Suppressor macrophage treated with lipopolysaccharide for 1 hour (primary cell): ENCODE measurements at regions not wholly inside any gene's neighbourhood (a gene's known extent, or its start where the extent isn't known, plus 50 kb on each side); places are given as distances from the start of the nearest gene placed in this dataset.

Experiments used
- DNase-seq, 3 donors: peaks; one replicate each; pipeline ENCODE4 v3.0.0-alpha.2; 2020 to 2022

DNA sequence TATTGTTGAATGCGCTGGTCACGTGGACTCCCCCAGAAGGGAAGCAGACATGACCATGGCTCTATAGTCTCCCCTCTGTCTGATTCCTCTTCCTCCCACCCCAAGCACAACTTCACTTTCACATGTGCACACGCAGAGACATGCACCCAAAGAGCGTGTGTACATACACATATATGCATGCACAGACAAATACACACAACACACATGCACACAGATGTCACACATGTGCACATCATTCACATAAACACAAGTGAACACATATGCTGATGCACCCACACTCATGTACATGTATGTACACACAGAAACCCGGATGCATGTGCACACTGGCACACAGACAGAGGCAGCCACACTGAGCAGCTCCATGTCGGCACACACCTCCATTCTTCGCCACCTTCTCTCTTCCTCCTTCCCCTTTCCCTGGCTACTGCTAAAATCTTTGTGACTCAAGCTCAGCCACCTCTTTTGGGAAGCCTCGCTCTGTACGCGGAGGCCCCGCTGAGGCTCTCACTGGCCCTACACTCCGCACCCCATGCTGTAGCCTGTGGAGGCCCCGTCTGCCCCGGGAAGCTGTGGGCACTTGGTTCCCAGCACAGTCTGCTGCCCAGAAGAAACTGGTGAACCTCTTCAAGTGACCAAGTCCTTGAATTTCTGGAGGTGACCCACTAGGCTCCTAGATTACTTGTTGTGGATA lies 101.6 kb upstream of the TEX51 start:
- no peak for DNase-seq

- peak; percentile 26 to 30 (median 29) for DNase-seq
These were observed 100.9 kb upstream of the TEX51 start for GRCh38 chr2:126797622-126798275.

GRCh38 chr2:126798276-126799140 lies 100.2 kb upstream of the TEX51 start:
- DNase-seq, result no peak

DNA sequence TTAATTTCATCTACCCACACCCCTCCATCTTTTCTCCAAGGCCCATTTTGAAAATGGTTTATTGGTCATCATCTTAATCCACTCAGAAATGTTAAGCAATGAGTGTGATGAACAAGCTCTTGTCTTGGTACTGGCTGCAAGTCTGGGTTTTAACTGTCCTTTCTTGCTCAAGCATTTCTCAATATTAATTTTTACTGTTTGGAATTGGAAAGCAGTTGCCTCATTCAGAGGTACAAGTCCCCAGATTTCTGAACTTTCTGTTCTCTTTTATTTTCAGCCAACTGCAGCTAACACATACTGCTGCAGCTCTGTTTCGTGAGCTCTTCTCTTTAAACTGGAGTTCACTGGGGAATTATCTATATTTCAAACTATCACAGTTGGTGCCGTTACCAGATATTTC lies 99.4 kb upstream of the TEX51 start:
- DNase-seq, result peak; percentile 33 to 70 (median 67)

DNA sequence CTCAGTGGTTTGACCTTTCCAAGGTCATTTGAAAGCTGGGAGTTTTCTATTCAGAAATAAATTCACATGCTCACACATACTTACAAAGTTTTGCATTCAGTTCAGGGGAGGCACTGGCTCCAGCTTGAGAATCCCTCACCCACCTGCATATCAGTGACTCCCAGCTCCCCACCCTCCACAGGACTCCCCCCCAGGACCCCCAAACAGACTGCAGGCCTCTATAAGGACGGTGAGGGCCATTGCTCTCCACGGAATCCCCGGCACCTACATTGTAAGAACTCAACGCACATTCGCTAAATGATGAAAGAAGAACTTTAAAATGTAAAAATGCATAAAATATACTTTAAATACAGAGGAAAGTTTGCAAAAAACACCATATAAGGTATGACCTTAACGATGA lies 97.2 kb upstream of the TEX51 start:
- no peak for DNase-seq

- DNase-seq, result no peak
These were observed 96.4 kb upstream of the TEX51 start for GRCh38 chr2:126802316-126802715.

- DNase-seq, result no peak
These were observed 95.8 kb upstream of the TEX51 start for GRCh38 chr2:126802774-126803433.

- DNase-seq, result no peak
These were observed 95.3 kb upstream of the TEX51 start for GRCh38 chr2:126803434-126803775.

DNA sequence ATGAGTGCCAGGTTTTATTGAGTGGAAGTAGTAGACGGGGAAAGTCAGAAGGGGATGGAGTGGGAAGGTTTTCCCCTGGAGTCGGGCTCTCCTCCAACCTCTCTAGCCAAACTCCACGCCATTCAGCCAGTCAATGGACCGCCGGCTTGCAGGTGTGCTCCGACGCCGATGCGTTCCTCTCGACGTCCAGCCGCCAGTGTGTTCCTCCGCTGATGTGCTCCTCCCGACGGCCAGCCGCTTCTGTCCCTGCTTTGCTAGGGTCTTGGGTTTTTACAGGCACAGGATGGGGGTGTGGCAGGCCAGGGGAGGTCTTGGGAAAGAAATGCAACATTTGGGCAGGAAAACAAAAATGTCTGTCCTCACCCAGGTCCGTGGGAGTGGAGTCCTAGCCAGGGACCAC lies 94.3 kb upstream of the TEX51 start:
- DNase-seq, result no peak

DNA sequence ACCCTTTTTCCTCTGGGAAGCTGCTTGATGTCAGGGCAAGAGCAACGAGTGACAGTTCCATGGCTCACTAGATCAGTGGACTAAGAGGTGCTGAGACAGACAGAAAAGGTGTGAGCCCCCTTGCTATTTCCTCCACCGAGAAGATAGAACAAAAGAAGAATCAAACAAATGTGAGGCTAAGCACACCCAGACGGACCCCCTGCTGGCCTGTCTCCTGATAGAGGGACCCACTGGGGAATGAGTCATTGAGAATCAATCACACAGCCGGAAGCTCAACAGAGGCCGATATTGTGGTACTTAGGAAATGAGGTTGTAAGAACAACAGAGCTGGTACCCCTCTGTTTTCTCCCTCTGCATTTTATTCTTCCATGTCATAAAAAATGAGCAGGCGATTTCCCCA lies 89.8 kb upstream of the TEX51 start:
- no peak for DNase-seq

DNA sequence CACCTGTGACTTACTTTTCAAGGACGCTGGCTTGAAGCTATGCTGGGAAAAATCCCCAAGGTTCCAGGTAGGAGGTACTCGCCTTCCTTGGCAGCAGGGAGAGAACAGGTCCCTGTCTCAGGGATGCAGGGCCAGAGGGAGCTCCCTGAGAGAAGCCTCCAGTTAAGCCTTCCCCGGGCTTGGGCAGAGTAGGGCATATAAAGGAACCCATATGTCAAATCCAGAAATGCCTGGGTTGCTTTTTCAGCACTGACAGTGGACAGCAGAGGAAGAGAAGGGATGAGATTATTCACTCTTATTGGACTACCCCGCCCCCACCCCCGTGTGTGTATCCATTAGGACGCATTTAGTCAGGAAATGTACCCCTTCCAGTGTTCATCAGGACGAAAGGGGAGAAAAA lies 89.3 kb upstream of the TEX51 start:
- no peak for DNase-seq

- DNase-seq, result no peak
These were observed 88.7 kb upstream of the TEX51 start for GRCh38 chr2:126810001-126810400.

GRCh38 chr2:126811101-126811500 lies 87.6 kb upstream of the TEX51 start:
- peak in 1 of 3 donors; percentile 21 for DNase-seq

- DNase-seq, result no peak
These were observed 81.5 kb upstream of the TEX51 start for GRCh38 chr2:126817172-126817571.

DNA sequence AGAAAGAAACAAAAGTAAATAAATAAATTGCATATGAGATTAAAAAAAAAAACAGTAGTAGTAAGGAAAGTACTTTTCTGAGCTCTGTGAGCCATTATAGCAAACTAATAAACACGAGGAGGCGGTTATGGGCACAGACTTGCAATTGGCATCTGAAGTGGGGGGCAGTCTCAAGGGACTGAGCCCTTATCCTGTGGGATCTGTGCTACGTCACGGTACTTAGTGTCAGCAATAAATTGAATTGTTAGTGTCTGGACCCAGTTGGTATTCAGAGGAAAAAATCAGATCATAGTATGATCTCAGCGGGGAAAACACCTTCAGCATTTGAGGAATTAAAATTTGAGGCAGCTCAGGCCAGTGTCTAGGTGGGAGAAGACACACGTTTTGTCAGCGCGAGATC lies 76.6 kb upstream of the TEX51 start:
- DNase-seq, result peak in 1 of 3 donors; percentile 29

DNA sequence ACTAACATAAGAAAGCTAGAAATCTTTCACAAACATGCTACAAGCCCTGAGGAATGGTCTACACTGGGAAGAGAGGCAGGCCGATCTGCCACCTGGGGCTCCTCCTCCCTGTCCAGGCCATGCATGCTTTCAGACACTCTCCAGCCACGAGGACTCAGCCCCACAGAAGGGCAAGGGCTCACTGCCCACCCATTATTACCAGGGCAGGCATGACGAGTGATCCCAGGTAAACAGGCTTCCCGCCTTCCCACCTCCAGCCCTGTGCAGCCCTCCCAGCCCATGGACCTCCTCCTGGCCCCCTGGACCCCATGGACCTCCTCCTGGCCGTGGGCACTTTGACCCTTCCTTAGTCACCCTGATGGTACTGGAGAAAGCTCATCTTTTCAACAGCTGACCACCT lies 75.8 kb upstream of the TEX51 start:
- DNase-seq, result no peak

- no peak for DNase-seq
These were observed 74.7 kb upstream of the TEX51 start for GRCh38 chr2:126823951-126824350.

GRCh38 chr2:126824663-126825062 lies 74.0 kb upstream of the TEX51 start:
- DNase-seq, result no peak

GRCh38 chr2:126825316-126825715 lies 73.4 kb upstream of the TEX51 start:
- DNase-seq, result no peak

- peak; percentile 41 to 47 (median 43) for DNase-seq
These were observed 72.2 kb upstream of the TEX51 start for GRCh38 chr2:126826491-126826890.

- DNase-seq, result no peak
These were observed 71.3 kb upstream of the TEX51 start for GRCh38 chr2:126827371-126827770.

DNA sequence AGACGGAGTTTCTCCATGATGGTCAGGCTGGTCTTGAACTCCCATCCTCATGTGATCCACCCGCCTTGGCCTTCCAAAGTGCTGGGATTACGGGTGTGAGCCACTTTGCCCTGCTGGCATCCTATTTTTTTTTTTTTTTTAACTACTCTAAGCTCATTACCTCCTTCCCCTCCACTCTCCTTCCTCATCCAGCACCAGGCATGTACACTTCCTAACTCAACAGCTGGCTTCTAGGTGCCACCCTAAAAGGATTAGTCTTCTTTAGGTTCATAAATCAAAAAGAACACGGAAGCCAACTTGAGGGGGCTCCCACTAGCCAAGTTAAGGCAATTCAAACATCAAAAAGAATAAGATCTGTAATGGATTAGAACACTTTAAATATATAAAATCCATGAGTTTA lies 70.6 kb upstream of the TEX51 start:
- no peak for DNase-seq

DNA sequence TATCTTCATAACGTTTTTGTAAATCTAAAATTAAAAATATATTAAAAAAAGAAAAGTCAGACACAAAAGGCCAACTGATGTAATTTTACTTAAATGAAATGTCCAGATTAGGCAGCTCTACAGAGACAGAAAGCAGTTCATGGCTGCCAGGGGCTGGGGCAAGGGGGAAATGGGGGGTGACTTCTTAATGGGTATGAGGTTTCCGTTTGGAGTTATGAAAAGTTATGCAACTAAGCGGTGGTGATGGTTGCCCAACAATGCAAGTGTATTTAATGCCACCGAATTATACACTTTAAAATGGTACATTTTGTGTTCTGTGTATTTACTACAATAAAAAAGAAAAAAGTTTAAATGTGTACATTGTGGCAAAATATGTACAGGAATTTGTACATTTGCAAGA lies 70.2 kb upstream of the TEX51 start:
- DNase-seq, result peak; percentile 38 to 48 (median 44)
